Coronary artery (tissue), 2 donors: ENCODE measurements at regions not wholly inside any gene's neighbourhood (a gene's known extent, or its start where the extent isn't known, plus 50 kb on each side); places are given as distances from the start of the nearest gene placed in this dataset.
"Not testable (repeated sequence)": the region's sequence is repeated elsewhere in the genome, so short reads cannot be mapped to it uniquely, and the experiment has no call there.

Experiments used
- DNase-seq: peaks from one replicate; pipeline ENCODE4 v3.0.0-alpha.2; 2017; ENCODE audit warnings: low spot score
- H3K27ac ChIP-seq, 2 donors: fragments of 200-600 bp; sonication (generic); one replicate each; pipeline ENCODE4 v1.5.1; 2016 to 2019
- H3K4me3 ChIP-seq: fragments of 200-600 bp; sonication (generic); 2 replicates; pipeline ENCODE4 v1.5.1; 2016; ENCODE audit warnings: mild to moderate bottlenecking, moderate library complexity
- TF ChIP-seq, protein P1 (sequence below): fragments of 200-600 bp; sonication (generic); IDR thresholded peaks from one replicate; pipeline ENCODE4 v1.5.1; 2019; ENCODE audit warnings: antibody characterized with exemption

GRCh38 chrX:92081250-92081649 lies 302.1 kb downstream of the PCDH11X start:
- H3K27ac ChIP-seq, DNase-seq, H3K4me3 ChIP-seq: not testable (repeated sequence)

GRCh38 chrX:92090756-92091155 lies 311.6 kb downstream of the PCDH11X start:
- H3K27ac ChIP-seq, H3K4me3 ChIP-seq, DNase-seq: not testable (repeated sequence)

DNA sequence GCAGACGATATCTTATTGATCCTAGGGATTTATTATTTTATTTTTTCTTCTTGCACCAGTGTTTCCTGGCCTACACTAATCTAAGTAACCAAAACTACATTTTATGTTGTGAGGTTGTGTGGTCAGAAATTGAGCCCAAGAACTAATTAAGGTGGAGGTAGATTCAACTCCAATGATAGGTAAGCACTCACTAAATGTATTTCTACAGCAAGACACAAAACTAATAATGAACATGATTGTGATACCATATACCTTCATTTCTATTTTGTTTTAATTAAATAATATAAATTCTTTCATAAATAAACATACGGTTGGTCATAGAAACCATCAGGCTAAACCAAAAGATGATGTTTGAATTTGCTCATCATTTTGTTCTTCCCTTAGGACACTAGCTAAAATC lies 319.0 kb downstream of the PCDH11X start:
- H3K4me3 ChIP-seq, DNase-seq, H3K27ac ChIP-seq: not testable (repeated sequence)

GRCh38 chrX:92100095-92100494 lies 320.9 kb downstream of the PCDH11X start:
- H3K27ac ChIP-seq, H3K4me3 ChIP-seq, DNase-seq: not testable (repeated sequence)

- H3K4me3 ChIP-seq, H3K27ac ChIP-seq, DNase-seq: not testable (repeated sequence)
Observed at GRCh38 chrX:92105693-92106092, 326.5 kb downstream of the PCDH11X start.

- H3K27ac ChIP-seq, DNase-seq, H3K4me3 ChIP-seq: not testable (repeated sequence)
Observed at GRCh38 chrX:92106671-92107070, 327.5 kb downstream of the PCDH11X start.

DNA sequence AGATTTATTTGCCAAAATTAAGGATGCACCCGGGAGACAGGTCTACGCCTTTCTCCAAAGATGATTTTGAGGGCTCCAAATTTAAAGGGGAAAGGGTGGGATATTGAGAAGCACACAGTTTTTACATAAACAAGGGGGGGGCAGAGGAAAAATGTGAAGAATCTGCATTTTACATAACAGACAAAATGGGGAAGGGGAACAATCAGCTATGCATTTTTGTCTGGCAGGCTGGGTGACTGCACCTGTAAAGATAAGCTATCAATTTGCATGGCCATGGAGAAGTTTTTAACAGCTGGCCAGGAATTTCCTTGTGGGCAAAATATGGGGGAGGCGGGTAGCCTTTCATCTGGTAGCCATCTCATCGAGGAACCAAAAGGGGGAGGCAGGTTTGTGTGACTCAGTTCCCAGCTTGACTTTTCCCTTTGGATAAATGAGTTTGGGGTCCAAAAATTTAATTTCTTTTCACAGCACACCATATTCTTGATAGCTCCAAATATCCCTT lies 331.3 kb downstream of the PCDH11X start:
- not testable (repeated sequence) for H3K27ac ChIP-seq, DNase-seq, H3K4me3 ChIP-seq

DNA sequence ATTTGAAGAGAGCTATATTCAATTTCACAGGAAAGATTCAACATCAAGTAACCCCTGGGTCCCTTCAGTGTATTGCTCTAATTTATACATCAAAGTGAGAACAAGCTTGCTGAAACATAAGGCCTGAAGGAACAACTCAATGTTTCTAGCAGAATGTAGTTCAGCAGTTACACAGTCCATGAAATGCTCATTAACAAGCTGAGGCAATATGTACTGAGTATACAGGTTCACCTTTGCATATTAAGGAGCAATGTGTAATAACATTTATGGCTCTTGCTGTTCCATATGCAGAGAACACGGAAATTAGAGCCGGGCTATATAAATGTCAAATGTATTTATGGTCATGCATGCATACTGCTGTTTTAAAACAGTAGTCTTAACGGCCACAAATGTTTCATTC lies 338.5 kb downstream of the PCDH11X start:
- not testable (repeated sequence) for H3K27ac ChIP-seq, H3K4me3 ChIP-seq, DNase-seq

DNA sequence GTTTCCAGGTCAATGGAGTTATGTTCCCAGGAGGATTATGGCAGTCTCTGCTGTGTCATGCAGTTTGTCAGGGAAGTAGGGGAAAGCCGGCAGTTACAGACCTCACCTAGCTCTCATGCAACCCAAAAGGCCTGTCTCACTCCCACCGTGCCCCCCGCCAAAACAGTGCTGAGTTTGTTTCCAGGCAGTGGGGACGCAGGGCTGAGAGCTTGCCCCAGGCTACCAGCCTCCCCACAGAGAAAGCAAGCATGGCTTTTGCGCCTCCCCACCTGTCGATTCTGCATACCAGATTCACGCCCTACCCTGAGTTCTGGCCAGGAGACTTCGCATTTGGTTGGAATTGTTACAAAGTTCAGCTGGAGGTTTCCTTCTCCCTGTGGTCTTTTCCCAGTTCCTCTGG lies 383.9 kb downstream of the PCDH11X start:
- DNase-seq, H3K4me3 ChIP-seq, H3K27ac ChIP-seq: not testable (repeated sequence)

- no peak for DNase-seq
- H3K27ac ChIP-seq = no peak overlapping the region
- TF ChIP-seq, protein P1, sequence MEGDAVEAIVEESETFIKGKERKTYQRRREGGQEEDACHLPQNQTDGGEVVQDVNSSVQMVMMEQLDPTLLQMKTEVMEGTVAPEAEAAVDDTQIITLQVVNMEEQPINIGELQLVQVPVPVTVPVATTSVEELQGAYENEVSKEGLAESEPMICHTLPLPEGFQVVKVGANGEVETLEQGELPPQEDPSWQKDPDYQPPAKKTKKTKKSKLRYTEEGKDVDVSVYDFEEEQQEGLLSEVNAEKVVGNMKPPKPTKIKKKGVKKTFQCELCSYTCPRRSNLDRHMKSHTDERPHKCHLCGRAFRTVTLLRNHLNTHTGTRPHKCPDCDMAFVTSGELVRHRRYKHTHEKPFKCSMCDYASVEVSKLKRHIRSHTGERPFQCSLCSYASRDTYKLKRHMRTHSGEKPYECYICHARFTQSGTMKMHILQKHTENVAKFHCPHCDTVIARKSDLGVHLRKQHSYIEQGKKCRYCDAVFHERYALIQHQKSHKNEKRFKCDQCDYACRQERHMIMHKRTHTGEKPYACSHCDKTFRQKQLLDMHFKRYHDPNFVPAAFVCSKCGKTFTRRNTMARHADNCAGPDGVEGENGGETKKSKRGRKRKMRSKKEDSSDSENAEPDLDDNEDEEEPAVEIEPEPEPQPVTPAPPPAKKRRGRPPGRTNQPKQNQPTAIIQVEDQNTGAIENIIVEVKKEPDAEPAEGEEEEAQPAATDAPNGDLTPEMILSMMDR = no peak
- H3K4me3 ChIP-seq = no peak overlapping the region
Observed at GRCh38 chrX:92209936-92210335, 430.8 kb downstream of the PCDH11X start.

GRCh38 chrX:92213786-92214185 lies 434.6 kb downstream of the PCDH11X start:
- no peak for DNase-seq
- TF ChIP-seq, protein P1 = no peak
- Histone ChIP-seq H3K27ac (no peak overlapping the region), H3K4me3 (no peak overlapping the region)

DNA sequence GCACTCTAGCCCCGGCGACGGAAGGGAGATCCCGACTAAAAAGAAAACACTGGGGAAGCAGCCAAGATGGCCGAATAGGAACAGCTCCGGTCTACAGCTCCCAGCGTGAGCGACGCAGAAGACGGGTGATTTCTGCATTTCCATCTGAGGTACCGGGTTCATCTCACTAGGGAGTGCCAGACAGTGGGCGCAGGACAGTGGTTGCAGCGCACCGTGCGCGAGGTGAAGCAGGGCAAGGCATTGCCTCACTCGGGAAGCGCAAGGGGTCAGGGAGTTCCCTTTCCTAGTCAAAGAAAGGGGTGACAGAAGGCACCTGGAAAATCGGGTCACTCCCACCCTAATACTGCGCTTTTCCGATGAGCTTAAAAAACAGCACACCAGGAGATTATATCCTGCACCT lies 435.8 kb downstream of the PCDH11X start:
- H3K27ac ChIP-seq, H3K4me3 ChIP-seq, DNase-seq: not testable (repeated sequence)

DNA sequence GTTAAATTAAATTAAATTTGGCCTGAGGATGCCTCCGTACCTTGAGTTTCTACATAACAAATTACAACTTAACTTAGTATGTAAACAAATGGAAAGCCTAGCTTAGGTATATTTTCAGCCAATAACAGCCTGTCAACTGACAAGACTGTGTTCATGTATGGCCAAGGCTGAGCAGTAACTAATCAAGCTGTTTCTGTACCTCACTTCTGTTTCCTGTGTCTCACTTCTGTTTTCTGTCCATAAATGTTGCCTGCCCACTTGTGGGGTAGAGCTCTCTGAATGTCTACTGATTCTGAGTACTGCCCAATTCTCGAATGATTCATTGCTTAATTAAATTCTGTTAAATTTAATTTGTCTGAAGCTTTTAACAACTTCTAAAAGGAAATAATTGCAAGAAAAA lies 445.2 kb downstream of the PCDH11X start:
- TF ChIP-seq, protein P1 = no peak
- Histone ChIP-seq H3K4me3 (no peak overlapping the region), H3K27ac (no peak overlapping the region)
- no peak for DNase-seq
